H7 (cell line): ENCODE measurements at regions not wholly inside any gene's neighbourhood (a gene's known extent, or its start where the extent isn't known, plus 50 kb on each side); places are given as distances from the start of the nearest gene placed in this dataset.

Experiments
- DNase-seq: peaks from one replicate; pipeline ENCODE4 v3.0.0; 2012
- H3K27me3 ChIP-seq: 2 replicates; pipeline ENCODE4 v1.6.0; 2011; ENCODE audit warnings: mild to moderate bottlenecking, low read length; ENCODE audit not compliant: control insufficient read depth, insufficient read depth
- H3K36me3 ChIP-seq: replicated peaks from 2 replicates; pipeline ENCODE4 v1.5.1; 2011; ENCODE audit warnings: low read length; ENCODE audit not compliant: control insufficient read depth, insufficient read depth
- H3K4me3 ChIP-seq: 2 replicates; pipeline ENCODE4 v1.5.1; 2011; ENCODE audit warnings: low read depth, mild to moderate bottlenecking, control low read depth, low read length, moderate library complexity; ENCODE audit not compliant: insufficient read depth

- Histone ChIP-seq H3K27me3 (peaks cover 25% of the 10 kb centered on the region), H3K4me3 (peak overlapping the region; percentile 45), H3K36me3 (no peaks in the 10 kb centered on the region)
- DNase-seq: peak; percentile 88
Measured at GRCh38 chrX:69285881-69286564, 120.8 kb upstream of the PJA1 start.

GRCh38 chrX:69285401-69285877, 120.2 kb upstream of the PJA1 start:
- Histone ChIP-seq H3K27me3 (peaks cover 25% of the 10 kb centered on the region), H3K4me3 (peak overlapping the region; percentile 45), H3K36me3 (no peaks in the 10 kb centered on the region)
- no peak for DNase-seq

- no peak for DNase-seq
- no peaks in the 10 kb centered on the region for H3K36me3 ChIP-seq
- H3K27me3 ChIP-seq: peaks cover 26% of the 10 kb centered on the region
- no peak overlapping the region for H3K4me3 ChIP-seq
Measured at GRCh38 chrX:69284491-69284890, 119.2 kb upstream of the PJA1 start.

GRCh38 chrX:69282893-69283690, 117.8 kb upstream of the PJA1 start:
- peak; percentile 61 for DNase-seq
- no peaks in the 10 kb centered on the region for H3K36me3 ChIP-seq
- H3K27me3 ChIP-seq: peaks cover 31% of the 10 kb centered on the region
- H3K4me3 ChIP-seq: no peak overlapping the region

GRCh38 chrX:69280933-69281332, 115.7 kb upstream of the PJA1 start:
- H3K4me3 ChIP-seq: no peak overlapping the region
- H3K27me3 ChIP-seq: peaks cover 25% of the 10 kb centered on the region
- no peaks in the 10 kb centered on the region for H3K36me3 ChIP-seq
- DNase-seq: no peak

GRCh38 chrX:69279234-69279633, 114.0 kb upstream of the PJA1 start:
- DNase-seq: no peak
- no peaks in the 10 kb centered on the region for H3K36me3 ChIP-seq
- H3K4me3 ChIP-seq: no peak overlapping the region
- peaks cover 15% of the 10 kb centered on the region for H3K27me3 ChIP-seq

GRCh38 chrX:69278031-69278687, 112.9 kb upstream of the PJA1 start:
- no peak overlapping the region for H3K4me3 ChIP-seq
- H3K27me3 ChIP-seq: peaks cover 13% of the 10 kb centered on the region
- DNase-seq: peak; percentile 83
- H3K36me3 ChIP-seq: no peaks in the 10 kb centered on the region

GRCh38 chrX:69277369-69277990, 112.2 kb upstream of the PJA1 start:
- H3K27me3 ChIP-seq: peaks cover 13% of the 10 kb centered on the region
- DNase-seq: no peak
- no peaks in the 10 kb centered on the region for H3K36me3 ChIP-seq
- no peak overlapping the region for H3K4me3 ChIP-seq

GRCh38 chrX:69268611-69269010, 103.4 kb upstream of the PJA1 start:
- Histone ChIP-seq H3K4me3 (no peak overlapping the region), H3K36me3 (no peaks in the 10 kb centered on the region), H3K27me3 (peaks cover 22% of the 10 kb centered on the region)
- DNase-seq: no peak

- Histone ChIP-seq H3K27me3 (peaks cover 50% of the 10 kb centered on the region), H3K4me3 (no peak overlapping the region), H3K36me3 (no peaks in the 10 kb centered on the region)
- DNase-seq: peak; percentile 87
Measured at GRCh38 chrX:69264158-69264581, 98.9 kb upstream of the PJA1 start.

GRCh38 chrX:69263251-69263820, 98.1 kb upstream of the PJA1 start:
- Histone ChIP-seq H3K27me3 (peaks cover 50% of the 10 kb centered on the region), H3K4me3 (no peak overlapping the region)
- no peak for DNase-seq

GRCh38 chrX:69262036-69262936, 97.0 kb upstream of the PJA1 start:
- Histone ChIP-seq H3K36me3 (no peaks in the 10 kb centered on the region), H3K27me3 (peaks cover 50% of the 10 kb centered on the region), H3K4me3 (no peak overlapping the region)
- DNase-seq: no peak

More at GRCh38 chrX:69263251-69263820, 98.1 kb upstream of the PJA1 start:
- no peaks in the 10 kb centered on the region for H3K36me3 ChIP-seq

GRCh38 chrX:69260169-69260568, 94.9 kb upstream of the PJA1 start:
- no peak for DNase-seq
- peaks cover 37% of the 10 kb centered on the region for H3K27me3 ChIP-seq
- H3K4me3 ChIP-seq: no peak overlapping the region
- no peaks in the 10 kb centered on the region for H3K36me3 ChIP-seq
